Right cardiac atrium (tissue), 5 donors: ENCODE measurements at regions not wholly inside any gene's neighbourhood (a gene's known extent, or its start where the extent isn't known, plus 50 kb on each side); places are given as distances from the start of the nearest gene placed in this dataset.
"Not testable (repeated sequence)": the region's sequence is repeated elsewhere in the genome, so short reads cannot be mapped to it uniquely, and the experiment has no call there.

Experiments used
- ATAC-seq, 2 donors: fragments of 200-7000 bp; cut with Tn5 transposase; one replicate each; pipeline versions ENCODE4 v1.8.0 to v1.9.1; 2020; ENCODE audit warnings: moderate library complexity in 2 of 2, mild to moderate bottlenecking in 1 of 2
- DNase-seq, 3 donors: peaks; one replicate each; pipeline ENCODE4 v3.0.0-alpha.2; 2020
- H3K27ac ChIP-seq: one replicate; pipeline ENCODE4 v1.5.1; 2013; ENCODE audit warnings: mild to moderate bottlenecking, low read length, control low read depth, moderate library complexity
- H3K27me3 ChIP-seq: one replicate; pipeline ENCODE4 v1.6.1; 2013; ENCODE audit not compliant: control insufficient read depth, insufficient read depth
- H3K4me1 ChIP-seq: one replicate; pipeline ENCODE4 v1.6.1; 2013; ENCODE audit warnings: low read length; ENCODE audit not compliant: control insufficient read depth, insufficient read depth
- H3K4me3 ChIP-seq: one replicate; pipeline ENCODE4 v1.5.1; 2013; ENCODE audit warnings: low read length, control low read depth
- H3K9me3 ChIP-seq: one replicate; pipeline ENCODE4 v1.6.1; 2013; ENCODE audit warnings: low read length; ENCODE audit not compliant: control insufficient read depth
- WGBS: extraction: QIAGEN DNeasy Blood & Tissue Kit; methylation state at CpG from one replicate; pipeline ENCODE4 v1.1.7; 2013; 5-methylcytosine and 5-hydroxymethylcytosine counted together
- intact Hi-C, 4 donors: fragments of 100-400 bp; cut with DNase I; formaldehyde crosslinking; loops; one replicate each; pipeline versions ENCODE4 v1.11.0 to v1.14.0; 2022 to 2023
- donor health status: healthy with polysubstance abuse.
- donor health status: DM: no; HTN: yes; CAD: no.
- donor health status: DM: no; HTN: no; CAD: no.
- donor health status: DM: no; HTN: yes; CAD: no; lungs with severe emphysema.
- donor health status: DM: yes; HTN: yes; CAD: no.

DNA sequence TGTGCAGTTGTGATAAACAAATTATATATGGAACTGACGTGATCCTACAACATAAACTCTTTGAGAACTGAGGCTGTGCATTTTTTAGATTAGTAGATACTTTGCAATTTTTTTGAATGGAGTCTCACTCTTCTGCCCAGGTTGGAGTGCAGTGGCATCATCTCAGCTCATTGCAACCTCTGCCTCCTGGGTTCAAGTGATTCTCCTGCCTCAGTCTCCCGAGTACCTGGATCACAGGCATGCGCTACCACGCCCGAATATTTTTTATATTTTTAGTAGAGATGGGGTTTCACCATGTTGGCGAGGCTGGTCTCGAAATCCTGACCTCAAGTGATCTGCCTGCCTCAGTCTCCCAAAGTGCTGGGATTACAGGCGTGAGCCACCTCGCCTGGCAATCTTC lies 145.9 kb downstream of the POTEH start:
- ATAC-seq, result not testable (repeated sequence)

DNA sequence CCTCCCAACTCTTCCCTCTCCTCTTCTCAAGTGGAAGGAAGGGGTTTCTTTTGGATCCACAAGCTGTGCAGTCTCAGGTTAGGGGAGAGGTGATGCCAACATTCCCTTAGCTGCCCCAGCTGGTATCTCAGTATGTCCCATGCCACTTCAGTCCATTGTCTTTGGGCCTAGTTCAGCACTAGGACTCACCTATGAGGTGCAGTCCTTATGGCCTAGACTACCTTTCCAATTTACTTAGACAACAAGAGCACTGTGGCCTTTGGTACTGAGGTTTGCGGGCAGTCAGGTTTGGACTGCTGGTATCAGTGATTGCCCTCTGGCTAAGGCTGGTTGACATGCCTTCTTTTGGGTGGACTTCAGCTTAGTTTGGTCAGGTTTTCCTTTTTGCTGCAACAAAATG lies 159.9 kb downstream of the POTEH start:
- not testable (repeated sequence) for H3K27ac ChIP-seq

More for the DNA sequence above, 145.9 kb downstream of the POTEH start:
- H3K4me1 ChIP-seq, H3K4me3 ChIP-seq, H3K9me3 ChIP-seq, H3K27me3 ChIP-seq, H3K27ac ChIP-seq, intact Hi-C loops, DNase-seq: not testable (repeated sequence)
- 50% methylated on average over 7 of the region's 9 CpGs for WGBS

DNA sequence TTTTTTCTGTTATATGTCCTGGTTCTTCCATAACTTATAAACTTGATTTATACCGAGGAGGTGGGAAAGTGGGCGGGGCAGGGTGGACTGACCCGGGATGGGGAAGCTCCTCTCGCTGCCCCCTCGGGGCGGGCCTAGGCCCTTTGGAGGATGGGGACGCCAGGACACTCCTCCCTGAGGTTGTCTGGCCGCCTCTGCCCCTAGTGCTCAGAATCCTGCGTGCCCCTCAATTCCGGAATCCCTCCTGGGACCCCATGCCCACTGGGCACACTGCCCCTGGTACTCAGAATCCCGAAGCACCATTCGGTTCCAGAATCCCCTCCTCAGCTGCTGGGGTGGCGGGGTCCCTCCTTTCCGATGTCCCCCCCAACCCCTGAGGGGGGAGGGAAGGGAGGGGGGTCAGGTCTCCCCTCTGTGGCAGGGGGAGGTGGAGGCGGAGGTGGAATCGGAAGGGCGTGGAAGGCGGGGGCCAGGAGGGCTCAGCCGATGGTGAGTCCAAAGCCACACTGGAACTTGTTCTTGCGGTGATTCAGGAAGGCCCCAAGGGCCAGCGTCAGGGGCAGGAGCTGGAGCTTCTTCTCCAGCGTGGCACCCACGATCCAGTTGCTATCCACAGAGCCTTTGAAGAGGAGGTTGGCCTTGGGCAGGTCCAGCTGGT lies 164.0 kb downstream of the POTEH start:
- H3K9me3 ChIP-seq, H3K27ac ChIP-seq, H3K4me1 ChIP-seq, H3K27me3 ChIP-seq, intact Hi-C loops, H3K4me3 ChIP-seq: not testable (repeated sequence)
- DNase-seq (peak in 1 of 3 donors; percentile 8), ATAC-seq (peak; percentile 56 to 72)
- 80% methylated on average over 10 of the region's 23 CpGs for WGBS

More for the DNA sequence above, 159.9 kb downstream of the POTEH start:
- WGBS, result 75% methylated on average over 1 of the region's 1 CpG
- H3K4me1 ChIP-seq, H3K27me3 ChIP-seq, DNase-seq, H3K4me3 ChIP-seq, H3K9me3 ChIP-seq, intact Hi-C loops: not testable (repeated sequence)
- ATAC-seq, result peak; percentile 52 to 53

DNA sequence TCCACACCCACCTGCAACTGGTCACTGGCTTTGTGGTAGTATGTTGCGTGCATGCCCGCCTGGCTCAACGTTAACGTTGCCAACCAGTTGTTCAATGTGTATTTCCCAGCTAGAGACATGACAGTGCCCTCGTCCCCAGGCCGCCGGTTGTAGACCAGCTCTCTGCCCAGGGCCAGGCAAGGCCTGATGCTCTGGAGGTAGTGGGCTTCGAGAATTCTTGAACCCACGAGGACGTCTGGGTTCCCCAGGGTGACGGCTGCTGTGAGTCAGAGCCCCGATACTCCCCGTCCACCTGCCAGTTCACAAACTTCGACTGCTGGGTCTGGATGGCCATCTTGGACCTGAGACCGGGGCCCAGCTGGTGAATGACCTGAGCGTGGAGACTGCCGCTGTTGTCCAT lies 164.6 kb downstream of the POTEH start:
- H3K27me3 ChIP-seq, intact Hi-C loops, H3K4me1 ChIP-seq, H3K27ac ChIP-seq, H3K4me3 ChIP-seq, H3K9me3 ChIP-seq: not testable (repeated sequence)
- WGBS, result 88% methylated on average over 14 of the region's 17 CpGs
- ATAC-seq (peak; percentile 26 to 36), DNase-seq (peak; percentile 11 to 42 (median 39))

DNA sequence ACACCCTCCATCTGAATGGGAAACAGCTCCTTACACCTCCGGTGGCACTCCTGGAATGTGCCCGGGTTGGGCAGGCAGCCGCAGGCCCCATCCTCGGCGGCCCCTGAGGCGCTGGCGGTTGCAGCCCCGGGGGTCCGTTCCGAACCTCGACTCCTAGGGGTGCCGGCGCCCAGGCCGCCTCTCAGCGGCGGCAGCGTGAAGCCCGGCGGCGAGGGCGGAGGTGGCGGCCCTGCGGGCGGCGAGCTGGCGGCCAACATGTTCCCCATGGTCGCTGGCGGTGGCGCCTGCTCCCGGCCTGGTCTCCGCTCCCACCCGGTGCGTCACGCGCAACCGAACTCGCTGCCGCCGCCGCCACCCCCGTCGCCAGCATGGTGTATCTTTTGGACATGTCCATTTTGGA lies 165.2 kb downstream of the POTEH start:
- DNase-seq, intact Hi-C loops, H3K27ac ChIP-seq, ATAC-seq, H3K4me3 ChIP-seq, H3K4me1 ChIP-seq, H3K9me3 ChIP-seq, H3K27me3 ChIP-seq: not testable (repeated sequence)
- 63% methylated on average over 19 of the region's 42 CpGs for WGBS

DNA sequence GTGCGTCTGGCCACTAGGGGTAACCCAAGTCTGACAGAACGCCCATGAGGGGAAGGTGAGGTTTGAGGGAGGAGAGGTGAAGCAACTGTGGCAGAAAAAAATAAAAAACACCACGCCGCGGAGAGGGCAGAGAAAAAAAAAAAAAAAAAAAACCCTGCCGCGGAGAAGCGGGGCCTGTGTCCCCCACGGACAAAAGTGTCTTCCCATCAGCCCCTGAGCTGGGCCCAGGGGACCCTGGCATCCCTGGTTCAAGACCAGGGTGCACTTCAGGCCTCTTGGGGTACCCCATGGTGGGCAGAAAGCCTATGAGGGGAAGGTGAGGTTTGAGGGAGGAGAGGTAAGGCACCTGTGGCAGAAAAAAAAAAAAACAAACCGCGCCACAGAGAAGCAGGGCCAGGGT lies 191.1 kb downstream of the POTEH start:
- intact Hi-C loops, H3K9me3 ChIP-seq, ATAC-seq, H3K4me3 ChIP-seq, H3K27me3 ChIP-seq, H3K27ac ChIP-seq, H3K4me1 ChIP-seq: not testable (repeated sequence)
- DNase-seq, result peak in 1 of 3 donors; percentile 0
- WGBS, result 77% methylated on average over 4 of the region's 11 CpGs

DNA sequence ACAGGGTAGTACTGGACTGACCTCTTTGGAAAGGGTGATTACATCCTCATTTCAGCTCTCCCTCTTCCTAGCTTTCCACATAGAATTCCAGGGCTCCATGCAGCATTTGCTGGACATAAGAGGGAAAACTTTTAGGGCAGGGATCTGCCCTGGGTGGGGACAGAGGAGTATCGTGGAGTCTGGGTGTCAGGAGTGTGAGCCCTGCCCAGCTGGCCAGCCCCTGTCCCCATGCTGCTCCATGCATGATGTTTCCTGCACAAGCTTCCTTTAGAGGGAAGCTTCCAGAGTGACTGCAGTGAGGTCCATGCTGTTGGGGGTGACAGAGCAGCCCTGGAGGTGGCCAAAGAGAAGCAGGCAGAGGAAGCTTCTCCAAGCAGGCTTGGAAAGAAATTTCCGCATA lies 214.5 kb downstream of the POTEH start:
- H3K27ac ChIP-seq, ATAC-seq, H3K4me3 ChIP-seq, H3K9me3 ChIP-seq, H3K27me3 ChIP-seq, intact Hi-C loops, DNase-seq, H3K4me1 ChIP-seq: not testable (repeated sequence)
- 77% methylated on average over 1 of the region's 2 CpGs for WGBS

DNA sequence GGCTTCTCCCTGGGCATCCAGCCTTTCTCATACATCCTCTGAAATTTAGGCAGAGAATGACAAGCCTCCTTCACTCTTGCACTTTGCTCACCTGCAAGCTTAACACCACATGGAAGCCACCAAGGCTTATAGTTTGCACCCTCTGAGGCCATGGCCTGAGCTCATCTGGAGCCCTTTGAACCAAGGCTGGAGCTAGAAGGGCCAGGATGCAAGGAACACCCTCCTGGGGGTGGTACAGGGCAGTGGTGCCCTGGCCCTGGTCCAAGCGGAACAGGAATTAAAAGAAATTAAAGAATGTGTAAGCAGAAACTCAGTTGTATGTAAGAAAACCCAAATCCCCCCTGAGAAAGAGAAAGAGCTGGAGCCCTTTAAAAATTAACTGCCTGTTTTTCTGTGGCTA lies 221.9 kb downstream of the POTEH start:
- intact Hi-C loops, H3K9me3 ChIP-seq, H3K4me3 ChIP-seq, H3K27ac ChIP-seq, ATAC-seq, H3K4me1 ChIP-seq, DNase-seq, H3K27me3 ChIP-seq: not testable (repeated sequence)
- 85% methylated on average over 1 of the region's 1 CpG for WGBS

DNA sequence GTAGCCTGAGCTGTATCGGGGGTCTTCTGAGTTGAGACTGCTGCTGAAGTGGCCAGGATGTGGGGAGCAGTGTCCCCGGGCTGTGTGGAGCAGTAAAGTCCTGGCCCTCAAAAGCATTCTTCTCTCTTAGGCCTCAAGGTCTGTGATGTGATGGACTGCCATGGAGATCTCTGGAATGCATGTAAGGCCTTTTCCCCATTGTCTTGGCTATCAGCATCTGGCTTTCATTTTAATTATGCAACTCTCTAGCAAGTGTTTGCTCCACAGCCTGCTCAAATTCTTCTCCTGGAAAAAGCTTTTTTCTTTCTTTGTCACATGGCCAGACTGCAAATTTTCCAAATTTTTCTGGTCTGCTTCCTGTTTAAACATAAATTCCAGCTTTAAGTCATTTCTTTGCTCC lies 229.3 kb downstream of the POTEH start:
- WGBS, result 45% methylated on average over 2 of the region's 2 CpGs
- intact Hi-C loops, DNase-seq: not testable (repeated sequence)

DNA sequence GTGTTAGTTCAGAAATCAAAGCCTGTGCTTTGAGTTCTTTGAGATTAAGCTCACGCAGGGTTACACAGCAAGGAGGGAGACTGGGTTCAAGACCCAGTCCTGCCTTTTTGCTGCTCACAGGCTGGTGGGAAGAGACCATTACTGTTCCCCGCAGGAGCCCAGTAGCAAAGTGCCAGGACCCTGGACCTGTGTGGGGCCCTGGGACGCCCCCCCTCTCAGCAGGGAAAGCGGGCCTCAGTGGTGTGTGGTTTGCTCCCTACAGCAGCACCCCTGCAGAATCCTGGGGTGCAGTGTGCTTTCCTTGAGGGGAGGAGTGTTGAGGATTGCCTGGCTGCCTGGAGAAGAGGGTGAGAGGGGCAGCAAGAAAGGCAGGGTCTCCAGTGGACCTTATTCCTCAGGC lies 231.1 kb downstream of the POTEH start:
- H3K27ac ChIP-seq, H3K4me3 ChIP-seq, ATAC-seq, H3K27me3 ChIP-seq, DNase-seq, intact Hi-C loops, H3K4me1 ChIP-seq, H3K9me3 ChIP-seq: not testable (repeated sequence)
- 74% methylated on average over 4 of the region's 4 CpGs for WGBS

More for the DNA sequence above, 229.3 kb downstream of the POTEH start:
- H3K9me3 ChIP-seq, H3K27me3 ChIP-seq, H3K4me1 ChIP-seq, ATAC-seq, H3K27ac ChIP-seq, H3K4me3 ChIP-seq: not testable (repeated sequence)

DNA sequence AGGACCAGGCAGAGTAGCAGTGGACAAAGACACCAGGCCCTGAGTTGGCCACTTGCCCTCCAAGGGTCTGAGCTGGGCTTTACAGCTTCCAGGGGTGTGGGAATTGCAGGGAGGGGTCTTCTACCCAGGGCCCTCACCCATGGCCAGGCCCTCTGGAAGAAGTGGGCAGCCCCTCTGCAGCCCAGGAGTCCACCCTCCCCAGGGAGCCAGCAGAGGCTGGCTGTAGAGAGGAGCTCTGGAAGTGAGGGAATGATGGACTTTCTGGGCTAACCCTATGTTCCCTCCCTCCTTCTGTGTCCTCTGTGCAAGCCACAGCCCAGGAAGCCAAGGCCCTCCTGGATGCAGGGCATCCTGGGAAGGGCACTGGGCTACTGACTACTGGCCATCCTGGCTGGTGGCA lies 232.3 kb downstream of the POTEH start:
- H3K4me3 ChIP-seq, H3K9me3 ChIP-seq, intact Hi-C loops, H3K4me1 ChIP-seq, DNase-seq, H3K27ac ChIP-seq, H3K27me3 ChIP-seq: not testable (repeated sequence)
- ATAC-seq, result peak in 1 of 2 donors; percentile 66

DNA sequence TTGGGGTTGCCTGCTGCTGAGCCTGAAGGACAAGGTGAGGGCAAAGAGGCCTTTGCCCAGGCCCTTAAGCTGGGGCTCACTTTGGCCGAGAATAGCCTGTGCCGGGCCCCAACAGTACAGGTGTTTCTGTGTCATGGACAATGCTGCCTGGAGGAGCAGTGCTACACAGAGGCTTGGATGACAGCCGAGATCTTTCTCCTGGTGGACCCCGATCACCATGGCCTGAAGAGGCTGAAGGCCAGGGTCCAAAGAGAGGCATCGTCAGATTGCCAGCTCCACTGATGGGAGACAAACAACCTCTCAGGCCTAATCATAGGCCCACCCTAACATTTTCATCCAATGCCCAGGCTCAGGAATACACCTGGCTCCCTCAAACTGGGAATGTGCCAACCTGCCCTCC lies 232.8 kb downstream of the POTEH start:
- DNase-seq, ATAC-seq, intact Hi-C loops, H3K9me3 ChIP-seq, H3K4me1 ChIP-seq, H3K27ac ChIP-seq, H3K27me3 ChIP-seq, H3K4me3 ChIP-seq: not testable (repeated sequence)
- 79% methylated on average over 5 of the region's 5 CpGs for WGBS
